Hematopoietic multipotent progenitor cell (in vitro differentiated cells): ENCODE measurements at regions not wholly inside any gene's neighbourhood (a gene's known extent, or its start where the extent isn't known, plus 50 kb on each side); places are given as distances from the start of the nearest gene placed in this dataset.

Source experiments
- DNase-seq, 3 donors: peaks; one replicate each; pipeline ENCODE4 v3.0.0-alpha.2; 2011 to 2015; ENCODE audit warnings: low read depth in 2 of 3, low spot score in 2 of 3

- DNase-seq: no peak
These were observed 248.6 kb downstream of the TBX15 start for GRCh38 chr1:118739501-118739900.

GRCh38 chr1:118736322-118736721 lies 251.8 kb downstream of the TBX15 start:
- no peak for DNase-seq

- no peak for DNase-seq
These were observed 270.2 kb downstream of the TBX15 start for GRCh38 chr1:118717893-118718292.

GRCh38 chr1:118716775-118717174 lies 271.4 kb downstream of the TBX15 start:
- no peak for DNase-seq

GRCh38 chr1:118711356-118711755 lies 276.8 kb downstream of the TBX15 start:
- DNase-seq: no peak

- no peak for DNase-seq
These were observed 289.2 kb downstream of the TBX15 start for GRCh38 chr1:118698911-118699310.

- no peak for DNase-seq
These were observed 296.0 kb downstream of the TBX15 start for GRCh38 chr1:118692143-118692542.

- no peak for DNase-seq
These were observed 299.3 kb downstream of the TBX15 start for GRCh38 chr1:118688891-118689290.

- no peak for DNase-seq
These were observed 326.3 kb downstream of the TBX15 start for GRCh38 chr1:118661769-118662320.

GRCh38 chr1:118660769-118661168 lies 327.4 kb downstream of the TBX15 start:
- no peak for DNase-seq

GRCh38 chr1:118659646-118660045 lies 328.5 kb downstream of the TBX15 start:
- DNase-seq: no peak

GRCh38 chr1:118650107-118650807 lies 337.9 kb downstream of the TBX15 start:
- no peak for DNase-seq

GRCh38 chr1:118649369-118650106 lies 338.6 kb downstream of the TBX15 start:
- no peak for DNase-seq

GRCh38 chr1:118636004-118636403 lies 352.1 kb downstream of the TBX15 start:
- no peak for DNase-seq

- no peak for DNase-seq
These were observed 360.7 kb downstream of the TBX15 start for GRCh38 chr1:118627435-118627834.

GRCh38 chr1:118621839-118622238 lies 366.3 kb downstream of the TBX15 start:
- no peak for DNase-seq

GRCh38 chr1:118618618-118619340 lies 369.4 kb downstream of the TBX15 start:
- no peak for DNase-seq

GRCh38 chr1:118617916-118618315 lies 370.2 kb downstream of the TBX15 start:
- DNase-seq: no peak

GRCh38 chr1:118615066-118615465 lies 373.1 kb downstream of the TBX15 start:
- DNase-seq: no peak

GRCh38 chr1:118589238-118589846 lies 398.8 kb downstream of the TBX15 start:
- DNase-seq: no peak

- no peak for DNase-seq
These were observed 399.6 kb downstream of the TBX15 start for GRCh38 chr1:118588566-118588965.
